ENCODE measurements at regions not wholly inside any gene's neighbourhood (a gene's known extent, or its start where the extent isn't known, plus 50 kb on each side); places are given as distances from the start of the nearest gene placed in this dataset.

DNA sequence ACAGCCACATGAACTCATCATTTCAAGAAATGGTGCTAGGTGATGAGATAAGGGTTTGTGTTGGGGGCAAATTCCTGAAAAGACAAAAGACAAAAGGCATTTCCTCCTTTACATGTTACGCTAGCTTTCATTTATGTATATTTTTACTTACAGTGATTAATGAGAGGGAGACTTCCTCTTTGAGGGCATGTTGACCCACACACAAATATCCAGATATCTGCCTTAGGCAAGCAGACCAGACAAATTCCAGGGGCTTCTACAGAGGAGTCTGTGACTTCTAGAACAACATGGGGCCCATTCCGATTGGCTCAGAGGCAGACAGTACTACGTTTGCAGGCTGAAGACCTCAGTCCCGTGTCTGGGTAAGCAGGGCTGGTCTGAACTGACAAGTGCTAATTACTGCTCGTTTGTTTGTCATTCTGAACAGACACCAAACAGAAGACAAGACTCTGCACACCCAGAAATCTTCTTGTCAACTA lies 74.8 kb upstream of the ST6GAL2 start:
- no peaks in the 10 kb centered on the region for H3K27me3 ChIP-seq (ENCODE audit: control insufficient read depth, insufficient read depth, low read length)
- H3K4me3 ChIP-seq (ENCODE audit: low read depth, low read length): no peak overlapping the region
- TF ChIP-seq, protein P1, sequence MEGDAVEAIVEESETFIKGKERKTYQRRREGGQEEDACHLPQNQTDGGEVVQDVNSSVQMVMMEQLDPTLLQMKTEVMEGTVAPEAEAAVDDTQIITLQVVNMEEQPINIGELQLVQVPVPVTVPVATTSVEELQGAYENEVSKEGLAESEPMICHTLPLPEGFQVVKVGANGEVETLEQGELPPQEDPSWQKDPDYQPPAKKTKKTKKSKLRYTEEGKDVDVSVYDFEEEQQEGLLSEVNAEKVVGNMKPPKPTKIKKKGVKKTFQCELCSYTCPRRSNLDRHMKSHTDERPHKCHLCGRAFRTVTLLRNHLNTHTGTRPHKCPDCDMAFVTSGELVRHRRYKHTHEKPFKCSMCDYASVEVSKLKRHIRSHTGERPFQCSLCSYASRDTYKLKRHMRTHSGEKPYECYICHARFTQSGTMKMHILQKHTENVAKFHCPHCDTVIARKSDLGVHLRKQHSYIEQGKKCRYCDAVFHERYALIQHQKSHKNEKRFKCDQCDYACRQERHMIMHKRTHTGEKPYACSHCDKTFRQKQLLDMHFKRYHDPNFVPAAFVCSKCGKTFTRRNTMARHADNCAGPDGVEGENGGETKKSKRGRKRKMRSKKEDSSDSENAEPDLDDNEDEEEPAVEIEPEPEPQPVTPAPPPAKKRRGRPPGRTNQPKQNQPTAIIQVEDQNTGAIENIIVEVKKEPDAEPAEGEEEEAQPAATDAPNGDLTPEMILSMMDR (IDR thresholded peaks at IDR 0.05; ENCODE audit: insufficient read depth, low read depth, low read length): no peak
- H3K36me3 ChIP-seq (ENCODE audit: control insufficient read depth, insufficient read depth, low read length): no peaks in the 10 kb centered on the region
- CTCF ChIA-PET: interaction anchor here (1.4 to 1.6 kb wide), 2 partner anchors 17 to 24 kb away, joined by 3 to 5 read pairs; no protein-coding TSS in a partner anchor
- no peak for DNase-seq (ENCODE audit: low read depth)
- POLR2A ChIA-PET: no interaction called here

DNA sequence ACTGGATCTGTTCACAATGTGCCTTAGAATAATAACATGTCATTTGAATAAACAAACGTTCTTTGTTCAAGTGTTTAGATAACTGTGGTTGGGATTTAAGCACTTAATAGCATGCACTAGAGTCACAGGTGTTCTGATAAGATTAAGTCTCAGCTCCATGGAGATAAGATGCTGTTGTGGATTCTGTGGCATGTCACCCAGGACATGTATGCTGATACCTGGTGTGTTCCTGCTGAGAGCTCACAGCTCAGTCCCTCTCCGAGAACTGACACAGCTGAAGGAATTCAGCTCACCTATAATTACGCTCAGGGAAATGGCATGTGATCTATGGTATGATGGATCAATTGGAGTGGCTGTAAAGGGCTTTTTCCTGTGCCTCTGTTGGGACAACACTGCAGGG lies 75.4 kb upstream of the ST6GAL2 start:
- Histone ChIP-seq H3K4me3 (ENCODE audit: low read depth, low read length) (no peak overlapping the region), H3K27me3 (ENCODE audit: control insufficient read depth, insufficient read depth, low read length) (no peaks in the 10 kb centered on the region), H3K36me3 (ENCODE audit: control insufficient read depth, insufficient read depth, low read length) (no peaks in the 10 kb centered on the region)
- POLR2A ChIA-PET: no interaction called here
- DNase-seq (ENCODE audit: low read depth): no peak
- TF ChIP-seq, protein P1 (IDR thresholded peaks at IDR 0.05; ENCODE audit: insufficient read depth, low read depth, low read length): no peak
- CTCF ChIA-PET: interaction anchor here (1.4 to 1.6 kb wide), 2 partner anchors 17 to 24 kb away, joined by 3 to 5 read pairs; no protein-coding TSS in a partner anchor

DNA sequence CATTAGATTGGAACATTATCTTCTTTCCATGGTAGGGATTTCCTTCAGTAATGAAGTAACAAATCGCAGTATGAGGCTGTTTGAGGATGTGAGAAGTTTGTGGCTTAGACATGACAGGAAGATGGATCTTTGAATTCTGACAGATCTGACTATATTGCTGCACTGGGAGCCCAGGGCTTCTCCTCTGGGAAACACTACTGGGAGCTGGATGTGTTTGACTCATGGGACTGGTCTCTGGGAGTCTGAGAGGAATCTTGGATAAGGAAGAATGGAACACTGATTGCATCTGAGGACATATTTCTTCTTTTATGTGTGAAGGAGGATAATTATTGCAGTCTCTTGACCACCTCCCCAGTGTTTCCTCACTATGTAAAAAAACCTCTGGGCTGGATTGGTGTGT lies 77.2 kb upstream of the ST6GAL2 start:
- no peaks in the 10 kb centered on the region for H3K27me3 ChIP-seq (ENCODE audit: control insufficient read depth, insufficient read depth, low read length)
- no peak overlapping the region for H3K4me3 ChIP-seq (ENCODE audit: low read depth, low read length)
- DNase-seq (ENCODE audit: low read depth): no peak
- TF ChIP-seq, protein P1 (IDR thresholded peaks at IDR 0.05; ENCODE audit: insufficient read depth, low read depth, low read length): no peak
- CTCF ChIA-PET: no interaction called here
- POLR2A ChIA-PET: no interaction called here
- H3K36me3 ChIP-seq (ENCODE audit: control insufficient read depth, insufficient read depth, low read length): no peaks in the 10 kb centered on the region

DNA sequence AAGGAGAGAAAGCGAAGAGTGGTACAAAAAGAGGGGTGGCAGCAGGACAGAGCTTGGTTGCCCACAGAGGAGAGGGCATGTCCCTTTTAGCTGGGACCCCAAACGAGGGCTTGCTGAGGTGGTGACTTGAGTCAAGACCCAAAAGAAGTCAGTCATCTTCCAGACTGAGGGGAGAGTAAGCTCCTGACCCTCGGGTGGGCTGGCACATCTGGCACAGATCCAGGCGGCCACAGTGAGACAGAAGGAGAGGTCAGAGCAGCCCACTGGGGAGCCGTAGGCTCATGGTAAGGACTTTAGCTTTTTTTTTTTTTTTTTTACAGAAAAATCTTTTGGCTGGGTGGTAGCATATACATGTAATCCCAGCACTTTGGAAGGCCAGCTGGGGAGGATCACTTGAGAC lies 77.9 kb upstream of the ST6GAL2 start:
- TF ChIP-seq, protein P1 (IDR thresholded peaks at IDR 0.05; ENCODE audit: insufficient read depth, low read depth, low read length): no peak
- no peaks in the 10 kb centered on the region for H3K36me3 ChIP-seq (ENCODE audit: control insufficient read depth, insufficient read depth, low read length)
- H3K4me3 ChIP-seq (ENCODE audit: low read depth, low read length): no peak overlapping the region
- CTCF ChIA-PET: no interaction called here
- H3K27me3 ChIP-seq (ENCODE audit: control insufficient read depth, insufficient read depth, low read length): no peaks in the 10 kb centered on the region
- no peak for DNase-seq (ENCODE audit: low read depth)
- POLR2A ChIA-PET: no interaction called here

DNA sequence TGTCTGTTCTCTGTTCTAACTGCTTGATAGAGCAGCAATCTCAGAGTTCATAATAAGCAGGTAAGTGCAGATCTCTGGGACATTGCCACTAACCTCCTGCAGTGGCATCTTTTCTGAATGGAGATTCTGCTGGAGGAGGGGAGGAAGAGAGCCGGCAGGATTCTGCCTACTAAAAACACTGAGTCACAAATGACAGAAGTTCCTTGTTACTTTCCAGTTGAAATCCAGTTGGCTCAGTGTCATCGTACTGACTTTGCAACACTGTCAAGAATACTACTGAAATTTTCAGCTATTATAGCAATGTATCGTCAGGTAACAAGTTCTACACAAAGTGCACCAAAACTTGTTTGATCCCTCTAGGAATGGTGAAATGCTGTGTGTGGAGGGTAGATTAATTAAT lies 79.6 kb upstream of the ST6GAL2 start:
- DNase-seq (ENCODE audit: low read depth): no peak
- Histone ChIP-seq H3K27me3 (ENCODE audit: control insufficient read depth, insufficient read depth, low read length) (no peaks in the 10 kb centered on the region), H3K4me3 (ENCODE audit: low read depth, low read length) (no peak overlapping the region), H3K36me3 (ENCODE audit: control insufficient read depth, insufficient read depth, low read length) (no peaks in the 10 kb centered on the region)
- ChIA-PET POLR2A (no interaction called here), CTCF (no interaction called here)
- TF ChIP-seq, protein P1 (IDR thresholded peaks at IDR 0.05; ENCODE audit: insufficient read depth, low read depth, low read length): no peak
